ENCODE measurements at regions not wholly inside any gene's neighbourhood (a gene's known extent, or its start where the extent isn't known, plus 50 kb on each side); places are given as distances from the start of the nearest gene placed in this dataset.
"Not testable (repeated sequence)": the region's sequence is repeated elsewhere in the genome, so short reads cannot be mapped to it uniquely, and the experiment has no call there.

- H3K27ac Mint-ChIP-seq: no peak overlapping the region
Observed at GRCh38 chr14:40222996-40223395, 790.8 kb upstream of the FBXO33 start.

GRCh38 chr14:40221428-40221827 lies 789.2 kb upstream of the FBXO33 start:
- Mint-ChIP-seq H3K4me1 (ENCODE audit: unreplicated experiment) (no peaks in the 10 kb centered on the region), H3K4me3 (no peak overlapping the region), H3K27me3 (no peaks in the 10 kb centered on the region)

More at GRCh38 chr14:40222996-40223395, 790.8 kb upstream of the FBXO33 start:
- no peak for DNase-seq (ENCODE audit: extremely low spot score, unreplicated experiment)
- Mint-ChIP-seq H3K9me3 (no peaks in the 10 kb centered on the region), H3K4me3 (no peak overlapping the region), H3K27me3 (no peaks in the 10 kb centered on the region), H3K4me1 (ENCODE audit: unreplicated experiment) (no peaks in the 10 kb centered on the region), H3K36me3 (no peaks in the 10 kb centered on the region)
- TF ChIP-seq CTCF (conservative IDR thresholded peaks at IDR 0.05): no peak

GRCh38 chr14:40219032-40219431 lies 786.8 kb upstream of the FBXO33 start:
- DNase-seq (ENCODE audit: extremely low spot score, unreplicated experiment): no peak
- Mint-ChIP-seq H3K36me3 (no peaks in the 10 kb centered on the region), H3K9me3 (no peaks in the 10 kb centered on the region), H3K4me3 (no peak overlapping the region), H3K27ac (no peak overlapping the region), H3K27me3 (no peaks in the 10 kb centered on the region), H3K4me1 (ENCODE audit: unreplicated experiment) (no peaks in the 10 kb centered on the region)
- TF ChIP-seq CTCF (conservative IDR thresholded peaks at IDR 0.05): no peak

More at GRCh38 chr14:40221428-40221827, 789.2 kb upstream of the FBXO33 start:
- DNase-seq (ENCODE audit: extremely low spot score, unreplicated experiment): no peak
- Mint-ChIP-seq H3K27ac (no peak overlapping the region), H3K9me3 (no peaks in the 10 kb centered on the region), H3K36me3 (no peaks in the 10 kb centered on the region)
- TF ChIP-seq CTCF (conservative IDR thresholded peaks at IDR 0.05): no peak

- Mint-ChIP-seq H3K4me1 (ENCODE audit: unreplicated experiment) (no peaks in the 10 kb centered on the region), H3K36me3 (no peaks in the 10 kb centered on the region), H3K27ac (no peak overlapping the region), H3K4me3 (no peak overlapping the region), H3K27me3 (no peaks in the 10 kb centered on the region), H3K9me3 (no peaks in the 10 kb centered on the region)
- DNase-seq (ENCODE audit: extremely low spot score, unreplicated experiment): no peak
- no peak for TF ChIP-seq CTCF (conservative IDR thresholded peaks at IDR 0.05)
Observed at GRCh38 chr14:40218282-40218941, 786.2 kb upstream of the FBXO33 start.

GRCh38 chr14:40216976-40217375 lies 784.7 kb upstream of the FBXO33 start:
- Mint-ChIP-seq H3K4me1 (ENCODE audit: unreplicated experiment) (no peaks in the 10 kb centered on the region), H3K4me3 (no peak overlapping the region), H3K9me3 (no peaks in the 10 kb centered on the region), H3K27ac (no peak overlapping the region), H3K36me3 (no peaks in the 10 kb centered on the region), H3K27me3 (no peaks in the 10 kb centered on the region)
- no peak for TF ChIP-seq CTCF (conservative IDR thresholded peaks at IDR 0.05)
- no peak for DNase-seq (ENCODE audit: extremely low spot score, unreplicated experiment)

- not testable (repeated sequence) for H3K36me3 Mint-ChIP-seq; H3K27me3 Mint-ChIP-seq; H3K4me1 Mint-ChIP-seq (ENCODE audit: unreplicated experiment); H3K4me3 Mint-ChIP-seq; DNase-seq (ENCODE audit: extremely low spot score, unreplicated experiment); H3K9me3 Mint-ChIP-seq; H3K27ac Mint-ChIP-seq
Observed at GRCh38 chr14:40216408-40216807, 784.2 kb upstream of the FBXO33 start.

Measured in type B pancreatic cell (in vitro differentiated cells).